PC-3 (cell line): ENCODE measurements at regions not wholly inside any gene's neighbourhood (a gene's known extent, or its start where the extent isn't known, plus 50 kb on each side); places are given as distances from the start of the nearest gene placed in this dataset.

ENCODE experiments used
- ATAC-seq: fragments of 200-7000 bp; cut with Tn5 transposase; 2 replicates; pipeline ENCODE4 v1.9.1; 2020; ENCODE audit warnings: mild to moderate bottlenecking, moderate library complexity
- BruUV-seq: library from RNA; stranded (reverse); fragments of 400-500 nt; replicated peaks from 2 replicates; lab custom pipeline; 2021; lab: Mats Ljungman, UMichigan
- CTCF ChIA-PET: fragments of 300-600 bp; sonication (Branson Sonifier 250); formaldehyde crosslinking; loops from one replicate; lab custom pipeline; 2022; ENCODE audit warnings: antibody characterized with exemption; lab: Charles Lee
- POLR2A ChIA-PET: fragments of 300-600 bp; sonication (Branson Sonifier 250); formaldehyde crosslinking; loops from one replicate; lab custom pipeline; 2022; ENCODE audit warnings: antibody characterized with exemption; ENCODE audit not compliant: unreplicated experiment; lab: Charles Lee
- DNase-seq: peaks from one replicate; pipeline ENCODE4 v3.0.0-alpha.2; 2015
- H2AFZ ChIP-seq: fragments of 300-600 bp; sonication (generic); 2 replicates; pipeline ENCODE4 v1.6.0; 2016; ENCODE audit warnings: antibody characterized with exemption, low read length
- H3F3A ChIP-seq: fragments of 300-600 bp; sonication (generic); one replicate; pipeline ENCODE4 v1.6.0; 2017; ENCODE audit warnings: antibody characterized with exemption, low read length, control low read depth, mild to moderate bottlenecking; ENCODE audit not compliant: unreplicated experiment
- H3K27ac ChIP-seq: fragments of 300-600 bp; sonication (generic); 2 replicates; pipeline ENCODE4 v1.5.1; 2016; ENCODE audit warnings: mild to moderate bottlenecking, low read length
- H3K27me3 ChIP-seq: fragments of 300-600 bp; sonication (generic); 2 replicates; pipeline ENCODE4 v1.6.1; 2016; ENCODE audit warnings: low read length, mixed read lengths
- H3K36me3 ChIP-seq: fragments of 300-600 bp; sonication (generic); 2 replicates; pipeline ENCODE4 v1.6.1; 2016; ENCODE audit warnings: low read depth, mixed run types, low read length, mixed read lengths
- H3K4me1 ChIP-seq: fragments of 300-600 bp; sonication (generic); 2 replicates; pipeline ENCODE4 v1.5.1; 2016; ENCODE audit warnings: low read length; ENCODE audit not compliant: insufficient read depth
- H3K4me2 ChIP-seq: fragments of 300-600 bp; sonication (generic); 2 replicates; pipeline ENCODE4 v1.6.0; 2016; ENCODE audit warnings: low read length
- H3K4me3 ChIP-seq: fragments of 300-600 bp; sonication (generic); 2 replicates; pipeline ENCODE4 v1.5.1; 2016; ENCODE audit warnings: mild to moderate bottlenecking, low read length, mixed read lengths
- H3K79me2 ChIP-seq: fragments of 300-600 bp; sonication (generic); 2 replicates; pipeline ENCODE4 v1.6.1; 2017; ENCODE audit warnings: low read length, mixed read lengths
- H3K9ac ChIP-seq: fragments of 300-600 bp; sonication (generic); 2 replicates; pipeline ENCODE4 v1.6.0; 2016; ENCODE audit warnings: mild to moderate bottlenecking, low read length
- H3K9me2 ChIP-seq: fragments of 300-600 bp; sonication (generic); replicated peaks from 2 replicates; pipeline ENCODE4 v1.6.1; 2016; ENCODE audit warnings: mixed run types, low read length, mixed read lengths
- H3K9me3 ChIP-seq: fragments of 300-600 bp; sonication (generic); 2 replicates; pipeline ENCODE4 v1.6.1; 2016; ENCODE audit warnings: low read length, mixed read lengths
- H4K20me1 ChIP-seq: fragments of 300-600 bp; sonication (generic); 2 replicates; pipeline ENCODE4 v1.6.1; 2016; ENCODE audit warnings: low read length, mixed read lengths
- CTCF ChIP-seq: fragments of 300-600 bp; sonication (generic); conservative IDR thresholded peaks from 2 replicates; pipeline ENCODE4 v1.5.1; 2017; ENCODE audit warnings: antibody characterized with exemption, low read depth, mild to moderate bottlenecking, low read length
- EZH2 ChIP-seq: fragments of 300-600 bp; sonication (generic); IDR thresholded peaks from one replicate; pipeline ENCODE4 v1.6.1; 2017; ENCODE audit warnings: antibody characterized with exemption, mild to moderate bottlenecking, low read length; ENCODE audit not compliant: unreplicated experiment
- EZH2phosphoT487 ChIP-seq: fragments of 300-600 bp; sonication (generic); IDR thresholded peaks from 2 replicates; pipeline ENCODE4 v1.6.1; 2018; ENCODE audit warnings: mild to moderate bottlenecking, antibody characterized with exemption, low read length, borderline replicate concordance
- intact Hi-C: fragments of 100-400 bp; cut with micrococcal nuclease; formaldehyde crosslinking; loops from 2 replicates; pipeline ENCODE4 v1.9.0; 2023

GRCh38 chr4:176539091-176539784 lies 219.5 kb downstream of the SPCS3 start:
- Histone ChIP-seq H3K27ac (peak overlapping the region; percentile 97), H3K9me3 (no peaks in the 10 kb centered on the region), H3F3A (no peaks in the 10 kb centered on the region), H4K20me1 (no peaks in the 10 kb centered on the region), H3K9me2 (no peaks in the 10 kb centered on the region), H3K36me3 (no peaks in the 10 kb centered on the region), H3K79me2 (no peaks in the 10 kb centered on the region), H3K27me3 (no peaks in the 10 kb centered on the region), H3K4me3 (no peak overlapping the region), H2AFZ (no peak overlapping the region), H3K9ac (peak overlapping the region; percentile 61), H3K4me1 (peaks cover 39% of the 10 kb centered on the region), H3K4me2 (peak overlapping the region; percentile 63)
- POLR2A ChIA-PET, result no interaction called here
- no TSS peak for BruUV-seq
- TF ChIP-seq CTCF, result no peak
- no peak for TF ChIP-seq EZH2phosphoT487
- TF ChIP-seq EZH2, result no peak
- ATAC-seq (no peak), DNase-seq (no peak)
- CTCF ChIA-PET, result interaction anchor here (0.7 kb wide), 1 partner anchor 23 kb away, joined by 3 read pairs; no protein-coding TSS in a partner anchor
- intact Hi-C loops, result loop anchor here (5.0 kb wide), 1 partner anchor 137 kb away; no protein-coding TSS in a partner anchor

- H2AFZ ChIP-seq, result no peak overlapping the region
- H3K9me3 ChIP-seq, result no peaks in the 10 kb centered on the region
- ChIA-PET CTCF (no interaction called here), POLR2A (no interaction called here)
- intact Hi-C loops, result loop anchor here (5.0 kb wide), 1 partner anchor 137 kb away; no protein-coding TSS in a partner anchor
- no peak for ATAC-seq
- no peak overlapping the region for H3K4me2 ChIP-seq
- no peaks in the 10 kb centered on the region for H3K9me2 ChIP-seq
- no TSS peak for BruUV-seq
- H3K4me3 ChIP-seq, result no peak overlapping the region
- H3F3A ChIP-seq, result no peaks in the 10 kb centered on the region
- peak; percentile 34 for DNase-seq
- no peaks in the 10 kb centered on the region for H3K79me2 ChIP-seq
- H3K27ac ChIP-seq, result peak overlapping the region; percentile 97
- no peaks in the 10 kb centered on the region for H3K36me3 ChIP-seq
- no peaks in the 10 kb centered on the region for H3K27me3 ChIP-seq
- no peaks in the 10 kb centered on the region for H4K20me1 ChIP-seq
- no peak for TF ChIP-seq EZH2phosphoT487
- TF ChIP-seq EZH2, result no peak
- H3K4me1 ChIP-seq, result peaks cover 37% of the 10 kb centered on the region
- H3K9ac ChIP-seq, result 0 out of 2 replicates have a peak overlapping the region, but pooled peaks have one; percentile 61
Measured at GRCh38 chr4:176539785-176540175, 220.0 kb downstream of the SPCS3 start.

GRCh38 chr4:176540814-176541213 lies 221.0 kb downstream of the SPCS3 start:
- H3F3A ChIP-seq, result no peaks in the 10 kb centered on the region
- no peak overlapping the region for H3K27ac ChIP-seq
- TF ChIP-seq CTCF, result no peak
- TF ChIP-seq EZH2phosphoT487, result no peak
- H3K9ac ChIP-seq, result no peak overlapping the region
- DNase-seq (no peak), ATAC-seq (no peak)
- no peaks in the 10 kb centered on the region for H3K27me3 ChIP-seq
- ChIA-PET CTCF (no interaction called here), POLR2A (no interaction called here)
- H2AFZ ChIP-seq, result no peak overlapping the region
- H3K36me3 ChIP-seq, result no peaks in the 10 kb centered on the region
- H3K9me3 ChIP-seq, result no peaks in the 10 kb centered on the region
- no peaks in the 10 kb centered on the region for H3K79me2 ChIP-seq
- H3K9me2 ChIP-seq, result no peaks in the 10 kb centered on the region
- no peaks in the 10 kb centered on the region for H4K20me1 ChIP-seq
- H3K4me3 ChIP-seq, result no peak overlapping the region
- H3K4me1 ChIP-seq, result peaks cover 28% of the 10 kb centered on the region
- intact Hi-C loops, result no loop called here
- no peak overlapping the region for H3K4me2 ChIP-seq
- BruUV-seq, result no TSS peak
